ENCODE measurements at regions not wholly inside any gene's neighbourhood (a gene's known extent, or its start where the extent isn't known, plus 50 kb on each side); places are given as distances from the start of the nearest gene placed in this dataset.

GRCh38 chr12:4001031-4001430 lies 127.8 kb upstream of the PARP11 start:
- TF ChIP-seq CTCF (IDR thresholded peaks at IDR 0.05; ENCODE audit: insufficient read depth, low read length, poor library complexity, severe bottlenecking) (no peak), EZH2phosphoT487 (conservative IDR thresholded peaks at IDR 0.05; ENCODE audit: low read length) (no peak)

Data from SU-DHL-6 (cell line).